ENCODE measurements at regions not wholly inside any gene's neighbourhood (a gene's known extent, or its start where the extent isn't known, plus 50 kb on each side); places are given as distances from the start of the nearest gene placed in this dataset.
"Not testable (repeated sequence)": the region's sequence is repeated elsewhere in the genome, so short reads cannot be mapped to it uniquely, and the experiment has no call there.

DNA sequence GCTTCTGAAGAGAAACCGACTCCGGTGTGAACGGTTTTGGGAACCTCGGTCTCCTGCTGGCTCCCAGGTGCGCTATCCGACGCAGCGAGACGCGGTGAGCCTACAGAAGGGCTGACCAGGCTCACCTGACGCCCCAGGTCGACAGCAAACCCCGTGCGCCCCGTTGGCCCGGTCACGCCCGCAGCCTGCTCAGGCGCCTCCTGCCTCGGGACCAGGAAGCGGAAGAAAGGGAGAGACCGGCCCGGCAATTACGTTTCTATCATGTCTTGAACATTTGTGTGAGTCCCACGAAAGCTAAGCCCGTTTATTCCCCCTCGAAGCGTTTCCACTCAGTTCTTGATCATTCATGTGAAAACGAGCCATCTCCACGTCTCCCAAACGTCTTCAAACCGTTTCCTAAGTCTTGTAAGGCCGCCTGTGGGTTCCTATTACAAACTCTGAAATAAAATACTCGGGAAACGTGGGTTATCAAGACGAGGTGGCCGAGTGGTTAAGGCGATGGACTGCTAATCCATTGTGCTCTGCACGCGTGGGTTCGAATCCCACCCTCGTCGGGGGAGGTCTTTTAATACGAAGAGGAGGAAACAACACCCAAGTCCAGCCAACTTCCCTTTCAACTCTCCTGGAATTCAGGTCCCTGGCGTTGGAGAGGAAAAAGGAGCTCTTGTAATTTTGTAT lies 150.5 kb upstream of the PRSS16 start:
- DNase-seq (ENCODE audit: low read depth in 2 of 2, low spot score in 1 of 2): no peak

DNA sequence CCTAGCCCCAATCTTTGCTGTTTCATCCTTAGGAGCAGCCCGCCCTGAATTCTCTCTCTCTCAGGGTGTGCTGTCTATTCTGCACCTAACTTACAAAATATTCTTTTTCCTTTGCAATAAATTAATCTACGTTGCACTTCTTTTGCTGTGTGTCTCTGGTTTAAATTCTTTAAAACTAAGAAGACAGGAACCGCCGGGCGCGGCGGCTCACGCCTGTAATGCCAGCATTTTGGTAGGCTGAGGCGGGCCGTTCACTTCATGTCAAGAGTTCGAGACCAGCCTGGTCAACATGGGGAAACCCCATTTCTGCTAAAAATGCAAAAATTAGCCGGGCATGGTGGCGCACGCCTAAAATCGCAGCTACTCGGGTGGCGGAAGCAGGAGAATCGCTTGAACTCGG lies 148.5 kb upstream of the PRSS16 start:
- DNase-seq (ENCODE audit: low read depth in 2 of 2, low spot score in 1 of 2): no peak

DNA sequence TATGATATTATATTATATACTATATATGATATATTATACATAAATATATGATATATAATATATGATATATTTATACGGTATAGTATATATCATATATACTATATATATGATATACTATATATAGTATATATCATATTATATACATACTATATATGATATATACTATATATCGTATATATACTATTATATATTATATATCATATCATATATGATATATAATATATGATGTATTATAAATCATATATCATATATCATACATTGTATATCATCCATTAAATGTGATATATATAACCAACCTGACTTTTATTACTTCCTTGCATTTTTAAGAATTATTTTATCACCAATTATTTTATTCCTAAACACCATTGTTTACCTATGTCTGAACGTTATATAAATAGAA lies 146.6 kb upstream of the PRSS16 start:
- no peak for DNase-seq (ENCODE audit: low read depth in 2 of 2, low spot score in 1 of 2)

DNA sequence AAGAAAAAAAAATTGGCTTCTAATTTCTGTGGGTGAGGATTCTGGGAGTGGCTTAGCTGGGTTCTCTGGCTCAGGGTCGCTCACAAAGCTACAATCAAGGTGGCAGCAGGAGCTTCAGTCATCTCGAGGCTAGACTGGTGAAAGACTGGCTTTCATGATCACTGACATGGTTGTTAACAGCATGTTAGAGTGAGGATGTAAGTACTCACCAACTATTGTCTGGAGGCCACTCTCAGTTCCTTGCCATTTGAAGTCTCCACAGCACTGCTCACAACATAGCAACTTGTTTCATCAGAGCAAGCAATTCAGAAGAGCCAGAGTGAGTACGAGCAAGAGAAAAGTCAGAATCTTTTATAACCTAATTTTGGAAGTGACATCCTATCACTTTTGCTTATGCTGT lies 145.7 kb upstream of the PRSS16 start:
- no peak for DNase-seq (ENCODE audit: low read depth in 2 of 2, low spot score in 1 of 2)

DNA sequence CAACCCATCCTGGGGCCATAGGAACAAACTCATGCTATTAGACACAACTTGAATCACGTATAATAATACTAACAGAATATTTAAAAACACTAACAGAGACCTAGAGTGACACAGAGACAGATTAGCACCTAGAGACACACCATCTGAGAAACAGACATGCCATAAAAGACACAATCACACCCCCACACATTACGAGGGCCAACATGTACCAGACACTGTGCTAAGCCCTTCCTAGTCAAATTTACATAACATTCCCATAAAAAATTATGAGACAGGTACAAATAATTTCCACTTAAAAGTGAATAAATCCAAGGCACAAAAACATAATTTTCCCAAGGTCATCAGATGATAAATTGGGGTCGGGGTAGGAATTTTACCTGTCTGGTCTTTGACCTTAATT lies 141.1 kb upstream of the PRSS16 start:
- no peak for DNase-seq (ENCODE audit: low read depth in 2 of 2, low spot score in 1 of 2)

DNA sequence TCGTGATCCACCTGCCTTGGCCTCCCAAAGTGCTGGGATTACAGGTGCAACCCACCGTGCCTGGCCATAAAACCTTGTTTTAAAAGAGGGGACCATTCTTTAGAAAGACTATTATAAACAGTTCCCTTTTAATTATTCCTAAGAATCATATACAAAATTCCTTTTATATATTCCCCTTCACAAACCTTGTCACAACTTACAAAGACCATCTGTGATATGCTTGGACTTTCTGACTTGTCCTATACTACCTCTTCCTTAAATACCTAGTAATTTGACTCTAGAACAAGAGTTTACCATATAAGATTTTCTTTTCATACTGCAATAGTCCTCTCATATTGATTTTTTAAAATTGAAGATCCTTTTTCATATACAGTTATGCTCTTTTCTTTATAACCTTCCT lies 135.8 kb upstream of the PRSS16 start:
- DNase-seq (ENCODE audit: low read depth in 2 of 2, low spot score in 1 of 2): no peak

DNA sequence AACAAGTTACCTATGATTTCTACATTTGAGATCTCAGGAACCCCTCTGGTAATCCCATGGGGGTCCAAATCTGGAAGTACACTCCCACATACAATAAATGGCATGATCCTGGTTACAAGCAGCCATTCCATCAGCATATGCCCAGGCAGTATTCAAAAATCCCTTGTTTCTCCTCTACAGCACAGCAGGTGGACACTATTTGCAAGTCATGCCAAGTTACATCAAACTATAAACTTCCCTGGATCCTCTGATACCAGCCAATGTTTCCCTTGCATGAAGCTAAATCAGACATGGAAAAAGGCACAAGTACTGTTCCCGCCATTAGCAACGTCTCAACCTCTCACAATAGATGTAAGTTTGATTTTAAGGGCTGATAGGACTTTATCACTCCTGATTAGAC lies 134.5 kb upstream of the PRSS16 start:
- DNase-seq (ENCODE audit: low read depth in 2 of 2, low spot score in 1 of 2): no peak

DNA sequence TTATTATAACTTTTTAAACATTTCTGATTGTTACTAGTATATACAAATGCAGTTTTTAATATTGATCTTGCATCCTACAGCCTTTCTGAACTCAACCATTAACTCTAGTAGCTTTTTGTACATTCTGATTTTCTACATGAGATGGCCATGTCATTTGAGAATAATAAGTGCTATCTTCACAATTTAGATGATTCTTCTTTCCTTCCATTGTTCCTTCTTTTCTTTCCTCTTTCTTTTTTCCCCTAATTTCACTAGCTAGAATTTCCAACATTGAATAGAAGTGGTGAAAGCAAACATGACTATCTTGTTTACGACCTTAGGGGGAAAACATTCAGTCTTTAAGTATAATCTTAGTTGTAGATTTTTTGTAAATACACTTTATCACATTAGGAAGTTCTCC lies 128.2 kb upstream of the PRSS16 start:
- no peak for DNase-seq (ENCODE audit: low read depth in 2 of 2, low spot score in 1 of 2)

DNA sequence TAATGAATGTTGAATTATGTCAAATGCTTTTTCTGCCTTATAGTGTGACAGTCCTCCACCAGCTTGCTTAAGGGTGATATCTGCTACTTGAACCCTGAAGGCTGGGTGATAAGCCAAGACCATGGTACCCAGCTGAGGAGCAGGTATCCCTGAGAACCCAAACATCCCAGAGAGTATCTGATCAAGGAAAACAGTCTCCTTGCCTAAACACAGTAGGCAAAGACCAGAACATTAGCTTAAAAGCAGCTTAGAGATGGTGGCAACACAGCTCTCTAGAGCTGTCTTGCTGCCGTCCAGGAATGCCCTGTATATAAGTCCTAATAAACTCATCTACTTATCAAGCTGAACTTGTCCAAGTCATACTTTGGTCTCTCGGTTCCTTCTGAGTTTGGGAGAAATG lies 127.7 kb upstream of the PRSS16 start:
- no peak for DNase-seq (ENCODE audit: low read depth in 2 of 2, low spot score in 1 of 2)

DNA sequence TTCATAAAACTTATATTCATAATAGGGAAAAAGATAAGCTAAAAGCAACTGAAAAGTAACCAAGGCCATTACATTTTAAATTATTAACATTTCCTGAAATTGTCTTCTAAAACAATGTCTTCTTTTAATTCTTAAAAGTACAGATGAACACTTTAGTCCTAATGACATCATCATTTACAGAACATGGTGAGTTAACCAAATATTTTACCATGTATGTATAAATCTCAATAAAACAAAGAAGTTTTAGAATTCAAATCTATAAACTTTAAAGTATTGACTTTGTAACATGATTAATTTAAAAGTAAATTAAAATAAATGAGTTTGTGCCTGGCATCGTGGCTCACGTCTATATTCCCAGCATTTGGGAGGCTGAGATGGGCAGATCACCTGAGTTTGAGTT lies 125.9 kb upstream of the PRSS16 start:
- DNase-seq (ENCODE audit: low read depth in 2 of 2, low spot score in 1 of 2): no peak

DNA sequence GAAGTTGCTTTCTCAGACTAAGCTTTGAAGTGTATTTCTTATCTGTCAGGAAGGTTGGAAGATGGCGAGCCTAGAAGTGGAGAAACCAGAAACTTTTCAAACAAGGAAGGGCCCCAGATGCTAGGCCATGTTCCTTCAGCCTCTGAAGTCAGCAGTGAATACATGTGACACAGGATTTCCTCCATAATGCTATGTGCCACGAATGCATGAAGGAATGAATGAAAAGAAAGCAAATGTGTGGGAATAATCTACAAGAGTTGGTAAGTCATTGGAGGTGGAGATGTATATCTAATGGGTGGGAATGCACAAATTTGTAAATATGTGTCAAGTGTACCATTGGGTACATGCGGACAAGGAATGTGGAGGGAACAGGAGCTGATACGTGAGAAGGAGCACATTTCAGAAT lies 123.2 kb upstream of the PRSS16 start:
- no peak for DNase-seq (ENCODE audit: low read depth in 2 of 2, low spot score in 1 of 2)

DNA sequence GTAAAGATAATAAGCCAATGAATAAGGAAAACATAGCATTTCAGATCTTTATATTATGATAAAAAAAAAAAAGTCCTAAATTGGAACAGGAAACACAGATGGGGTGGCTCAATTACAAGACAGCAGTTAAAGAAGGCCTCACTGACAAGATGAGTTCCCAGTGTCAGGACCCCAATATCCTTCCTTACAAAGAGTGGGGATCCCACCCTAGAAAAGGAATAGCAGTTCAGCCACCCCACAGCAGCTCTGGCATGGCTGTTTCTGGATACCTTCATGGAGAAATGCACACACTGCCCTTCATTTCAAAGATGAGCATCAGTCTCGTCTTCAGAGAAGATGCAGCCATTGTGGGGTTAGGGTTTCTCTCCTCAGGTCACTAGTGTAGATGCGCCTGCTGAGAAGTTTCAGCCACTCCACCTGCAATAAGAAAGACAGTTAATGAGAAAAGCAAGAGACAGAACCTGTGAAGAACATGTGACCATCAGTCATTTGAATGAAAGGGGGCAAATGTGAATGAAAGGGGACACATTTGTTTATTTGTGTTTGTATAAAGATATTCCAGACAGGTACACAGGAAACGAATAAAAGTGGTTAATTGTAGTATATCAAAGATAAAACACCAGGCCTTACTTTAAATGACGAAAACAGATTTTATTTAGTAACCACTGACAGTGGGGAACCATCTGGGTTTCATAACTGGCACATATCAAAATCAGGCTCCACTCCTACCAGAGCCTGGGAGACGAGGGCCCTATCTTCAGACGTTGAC lies 121.3 kb upstream of the PRSS16 start:
- DNase-seq (ENCODE audit: low read depth in 2 of 2, low spot score in 1 of 2): no peak

DNA sequence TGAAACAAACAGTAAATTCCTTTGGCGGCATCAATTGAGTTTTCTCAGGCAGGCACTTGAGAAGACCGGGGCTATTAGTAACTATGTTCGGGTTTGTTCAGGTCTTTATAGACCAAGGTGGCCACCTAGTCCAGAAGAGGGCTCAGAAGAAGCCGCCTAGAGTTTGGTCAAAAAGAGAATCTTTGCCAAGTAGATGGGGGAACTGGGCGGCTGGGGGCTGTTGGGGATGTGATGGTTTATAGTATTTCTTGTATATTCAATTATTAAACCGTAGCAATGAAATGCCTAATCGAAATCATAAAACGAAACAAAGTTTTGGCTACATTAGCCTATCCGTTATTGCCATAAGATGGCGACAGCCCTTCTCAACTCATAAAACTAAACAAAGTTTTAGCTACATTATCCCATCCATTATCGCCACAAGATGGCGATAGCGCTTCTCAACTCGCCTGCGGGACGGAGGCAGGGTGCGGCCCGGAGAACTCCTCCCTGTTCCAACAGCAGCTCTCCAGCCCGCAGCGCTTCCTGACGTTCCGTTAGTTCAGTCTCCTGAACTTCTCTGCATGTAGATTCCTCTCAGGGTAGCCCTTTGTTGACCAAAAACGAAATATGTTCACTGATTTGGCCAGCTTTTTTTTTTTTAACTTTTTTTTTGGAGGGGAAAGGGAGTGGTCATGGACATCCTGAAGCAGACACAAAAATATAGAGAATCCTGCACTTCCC lies 120.5 kb upstream of the PRSS16 start:
- DNase-seq (ENCODE audit: low read depth in 2 of 2, low spot score in 1 of 2): peak; percentile 60 to 68

DNA sequence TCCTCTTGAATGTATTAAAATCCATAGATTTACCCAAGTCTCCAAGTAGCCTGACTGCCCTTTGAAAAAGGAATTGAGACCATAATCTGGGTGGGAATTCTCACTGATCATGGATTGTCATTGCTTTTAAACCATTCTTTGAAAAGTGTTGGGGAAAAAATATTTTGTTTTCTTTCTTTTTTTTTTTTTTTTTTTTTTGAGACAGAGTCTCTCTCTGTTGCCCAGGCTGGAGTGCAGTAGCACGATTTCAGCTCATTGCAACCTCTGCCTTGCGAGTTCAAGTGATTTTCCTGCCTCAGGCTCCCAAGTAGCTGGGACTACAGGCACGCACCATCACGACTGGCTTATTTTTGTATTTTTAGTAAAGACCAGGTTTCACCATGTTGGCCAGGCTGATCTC lies 119.6 kb upstream of the PRSS16 start:
- not testable (repeated sequence) for DNase-seq (ENCODE audit: low read depth in 2 of 2, low spot score in 1 of 2)

DNA sequence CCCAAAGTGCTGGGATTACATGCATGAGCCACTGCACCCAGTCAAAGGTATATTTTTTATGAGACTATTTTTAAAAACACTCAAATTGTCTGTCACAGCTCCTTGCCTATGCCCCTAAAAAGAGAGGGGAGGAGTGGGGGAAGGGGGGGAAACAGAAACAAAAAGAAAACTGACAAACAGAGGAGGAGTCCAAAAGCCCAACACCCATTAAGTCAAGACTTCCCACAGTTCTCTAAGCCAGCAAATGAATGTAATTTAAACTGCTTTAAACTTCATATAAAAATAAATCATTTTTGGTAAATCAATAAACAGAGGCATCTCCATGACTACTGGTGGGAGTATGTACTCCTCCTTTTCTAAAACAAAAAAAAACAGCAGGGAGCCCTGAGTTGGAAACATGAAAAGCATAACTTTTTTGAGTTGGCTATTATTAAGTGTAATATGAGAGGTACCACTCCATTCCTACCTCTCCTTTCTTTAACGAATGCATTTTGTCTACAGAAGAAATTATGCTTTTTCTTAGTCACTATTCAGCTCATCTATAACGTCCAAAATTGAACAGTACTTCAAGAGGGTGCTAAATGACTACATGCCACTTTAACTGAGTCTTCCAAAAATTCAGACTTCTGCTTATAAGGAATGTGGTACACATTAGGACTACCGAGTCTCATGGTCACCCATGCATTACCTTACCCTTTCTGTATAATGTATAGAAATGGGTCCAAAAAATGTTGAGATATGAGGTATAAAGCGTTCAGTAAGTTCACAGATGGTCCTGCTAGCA lies 119.0 kb upstream of the PRSS16 start:
- no peak for DNase-seq (ENCODE audit: low read depth in 2 of 2, low spot score in 1 of 2)

DNA sequence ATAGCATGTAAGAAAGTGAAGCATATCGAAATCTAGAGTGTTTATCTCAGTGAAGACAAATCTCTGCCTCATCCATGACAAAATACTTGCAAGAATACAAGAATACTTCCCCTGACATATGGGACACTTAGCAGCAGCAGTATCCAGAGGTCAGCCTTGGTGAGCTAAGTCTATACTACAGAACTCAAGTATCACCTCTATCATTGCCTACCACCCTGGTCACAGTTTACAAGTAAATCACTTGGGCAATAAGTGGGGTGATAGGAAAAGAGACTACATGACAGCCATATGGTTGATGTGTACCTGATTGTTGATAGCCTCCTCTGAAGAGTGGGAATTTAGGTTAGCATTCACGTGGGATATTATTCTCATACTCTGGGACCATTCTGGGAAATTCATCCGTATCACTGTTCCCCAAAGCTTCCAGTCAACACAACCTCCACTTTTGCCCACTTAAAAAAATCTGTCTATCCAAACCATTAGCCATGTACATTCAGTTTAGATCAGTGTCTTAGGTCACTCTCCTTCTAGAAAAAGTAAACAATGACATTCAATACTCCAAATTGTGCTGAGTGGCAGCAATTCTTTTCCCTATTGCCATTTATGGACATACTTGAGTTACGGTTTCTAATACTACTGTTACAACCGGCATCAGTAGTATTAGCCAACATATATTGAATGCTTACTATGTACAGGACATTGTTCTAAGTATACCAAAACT lies 118.2 kb upstream of the PRSS16 start:
- no peak for DNase-seq (ENCODE audit: low read depth in 2 of 2, low spot score in 1 of 2)

DNA sequence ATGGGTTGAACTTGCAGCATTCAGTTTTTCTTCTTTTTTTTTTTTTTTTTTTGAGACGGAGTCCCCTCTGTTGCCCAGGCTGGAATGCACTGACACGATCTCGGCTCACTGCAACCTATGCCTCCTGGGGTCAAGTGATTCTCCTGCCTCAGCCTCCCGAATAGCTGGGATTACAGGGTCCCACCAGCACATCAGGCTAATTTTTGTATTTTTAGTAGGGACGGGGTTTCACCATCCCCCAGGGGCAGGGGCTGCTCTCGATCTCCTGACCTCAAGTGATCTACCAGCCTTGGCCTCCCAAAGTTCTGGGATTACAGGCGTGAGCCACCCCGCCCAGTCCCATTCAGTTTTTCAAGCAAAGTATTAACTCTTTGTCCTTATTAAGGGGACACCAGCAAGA lies 117.6 kb upstream of the PRSS16 start:
- no peak for DNase-seq (ENCODE audit: low read depth in 2 of 2, low spot score in 1 of 2)

DNA sequence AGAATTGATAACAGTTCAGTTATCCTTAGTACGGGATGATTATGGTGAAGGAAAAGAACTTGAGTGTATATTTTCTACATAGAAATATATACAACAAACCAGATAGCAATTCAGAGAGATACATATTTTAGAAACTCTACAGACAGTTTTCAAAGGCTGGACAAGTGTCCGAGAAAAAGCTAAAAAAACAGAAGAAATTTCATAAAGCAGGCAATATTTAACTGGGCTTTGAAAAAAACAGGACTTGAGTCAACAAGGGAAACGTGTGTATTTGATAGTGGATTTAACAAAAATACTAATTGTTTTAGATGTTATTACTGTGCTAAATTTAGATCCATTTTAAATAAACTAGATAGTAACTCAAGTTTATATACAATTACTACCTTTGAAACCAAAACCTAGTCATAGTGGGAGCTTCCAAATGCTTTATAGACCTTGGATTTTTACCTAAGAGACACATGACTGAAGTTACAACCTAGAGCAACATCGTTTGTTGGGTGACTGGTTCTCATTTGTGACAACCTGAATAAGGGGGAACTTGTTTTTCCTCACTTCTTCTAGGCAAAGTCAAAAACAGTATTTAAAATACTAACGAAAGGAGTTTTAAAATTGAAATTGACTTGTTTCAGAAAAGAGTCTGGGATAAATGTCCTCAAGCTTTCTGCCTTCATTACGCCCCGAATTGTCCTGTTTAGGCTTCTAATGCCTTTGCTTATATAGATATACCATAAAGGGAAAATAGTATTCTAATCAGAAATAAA lies 116.7 kb upstream of the PRSS16 start:
- DNase-seq (ENCODE audit: low read depth in 2 of 2, low spot score in 1 of 2): no peak

DNA sequence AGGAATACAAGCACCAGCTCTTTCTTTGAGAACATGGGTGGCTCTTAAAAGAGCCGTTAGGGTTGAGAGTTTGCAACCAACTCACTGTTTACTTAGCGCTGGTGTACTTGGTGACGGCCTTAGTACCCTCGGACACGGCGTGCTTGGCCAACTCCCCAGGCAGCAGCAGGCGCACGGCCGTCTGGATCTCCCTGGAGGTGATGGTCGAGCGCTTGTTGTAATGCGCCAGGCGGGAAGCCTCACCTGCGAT lies 115.3 kb upstream of the PRSS16 start:
- DNase-seq (ENCODE audit: low read depth in 2 of 2, low spot score in 1 of 2): not testable (repeated sequence)

DNA sequence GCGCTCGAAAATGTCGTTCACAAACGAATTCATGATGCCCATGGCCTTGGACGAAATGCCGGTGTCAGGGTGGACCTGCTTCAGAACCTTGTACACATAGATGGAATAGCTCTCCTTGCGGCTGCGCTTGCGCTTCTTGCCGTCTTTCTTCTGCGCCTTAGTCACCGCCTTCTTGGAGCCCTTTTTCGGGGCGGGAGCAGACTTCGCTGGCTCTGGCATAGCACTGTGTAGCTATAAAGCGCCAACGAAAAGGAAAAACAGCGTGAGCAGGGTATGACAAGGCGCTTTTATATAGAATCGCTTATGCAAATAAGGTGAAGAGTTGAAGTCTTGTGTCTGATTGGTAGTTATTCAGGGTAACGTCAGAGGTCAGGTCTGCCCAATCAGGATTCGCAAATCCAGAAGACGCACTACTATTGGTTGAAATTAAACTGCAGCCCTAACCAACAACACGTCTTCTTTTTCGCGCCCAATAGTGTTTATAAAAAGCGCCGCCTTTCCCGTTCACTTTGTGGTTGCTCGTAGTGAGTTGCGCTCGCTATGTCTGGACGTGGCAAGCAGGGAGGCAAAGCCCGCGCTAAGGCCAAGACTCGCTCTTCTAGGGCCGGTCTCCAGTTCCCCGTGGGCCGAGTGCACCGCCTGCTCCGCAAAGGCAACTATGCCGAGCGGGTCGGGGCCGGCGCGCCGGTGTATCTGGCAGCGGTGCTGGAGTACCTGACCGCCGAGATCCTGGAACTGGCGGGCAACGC lies 114.8 kb upstream of the PRSS16 start:
- peak; percentile 70 to 74 for DNase-seq (ENCODE audit: low read depth in 2 of 2, low spot score in 1 of 2)

Data from stimulated activated CD8-positive, alpha-beta memory T cell treated with anti-CD3 and anti-CD28 coated beads, Interleukin-4, amount 100 ng/mL, for 4 hours (primary cell).